ENCODE measurements at regions not wholly inside any gene's neighbourhood (a gene's known extent, or its start where the extent isn't known, plus 50 kb on each side); places are given as distances from the start of the nearest gene placed in this dataset.
"Not testable (repeated sequence)": the region's sequence is repeated elsewhere in the genome, so short reads cannot be mapped to it uniquely, and the experiment has no call there.

GRCh38 chr16:72471317-72471924 lies 299.5 kb upstream of the PMFBP1 start:
- TF ChIP-seq JUND (IDR thresholded peaks at IDR 0.05; ENCODE audit: low read depth): no peak
- DNase-seq (ENCODE audit: low read depth in 1 of 2, low spot score in 1 of 2): no peak
- in situ Hi-C loops (cut with HindIII; ENCODE audit: low pct_unique_long_range_greater_than_20kb, low sequenced_read_pairs): no loop called here

DNA sequence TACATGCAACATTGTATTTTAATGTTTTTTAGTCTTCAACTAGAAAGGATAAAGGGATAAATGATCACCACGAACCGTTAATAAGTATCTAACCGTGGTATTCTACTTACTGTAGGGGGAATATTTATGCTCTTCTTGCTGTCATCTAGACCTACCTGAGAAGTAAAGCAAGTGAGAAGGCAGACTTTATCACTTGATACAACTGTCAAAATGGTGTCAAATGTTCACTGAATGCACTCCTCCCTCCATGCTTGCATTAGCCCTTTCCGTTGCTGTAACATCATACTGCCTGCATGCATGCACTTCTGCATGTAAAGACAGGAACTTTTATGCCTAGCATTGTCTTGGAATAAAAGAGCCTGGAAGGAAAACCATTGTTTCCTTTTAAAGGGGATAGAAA lies 298.6 kb upstream of the PMFBP1 start:
- no peak for TF ChIP-seq JUND (IDR thresholded peaks at IDR 0.05; ENCODE audit: low read depth)
- no peak for DNase-seq (ENCODE audit: low read depth in 1 of 2, low spot score in 1 of 2)
- in situ Hi-C loops (cut with HindIII; ENCODE audit: low pct_unique_long_range_greater_than_20kb, low sequenced_read_pairs): no loop called here

- in situ Hi-C loops (cut with HindIII; ENCODE audit: low pct_unique_long_range_greater_than_20kb, low sequenced_read_pairs): no loop called here
- no peak for TF ChIP-seq JUND (IDR thresholded peaks at IDR 0.05; ENCODE audit: low read depth)
- DNase-seq (ENCODE audit: low read depth in 1 of 2, low spot score in 1 of 2): no peak
Measured at GRCh38 chr16:72469932-72470331, 298.0 kb upstream of the PMFBP1 start.

DNA sequence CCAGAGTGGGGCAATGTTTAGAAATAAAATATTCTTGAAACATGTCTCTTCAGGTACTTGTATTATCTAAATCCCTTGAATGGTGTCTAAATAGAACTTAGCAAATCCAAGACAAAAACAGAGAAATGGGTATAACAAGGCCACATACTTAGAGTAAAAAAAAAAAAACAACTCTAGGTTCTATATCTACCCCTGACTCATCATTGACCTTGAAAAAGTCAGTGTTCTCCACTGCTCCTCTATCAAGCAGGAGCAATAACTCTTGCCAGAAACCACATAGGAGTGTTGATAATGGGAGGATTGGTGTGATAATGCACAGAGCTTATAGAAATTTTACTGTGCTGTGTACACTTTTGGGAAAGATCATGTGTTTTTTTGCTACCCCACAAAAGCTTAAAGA lies 296.6 kb upstream of the PMFBP1 start:
- in situ Hi-C loops (cut with HindIII; ENCODE audit: low pct_unique_long_range_greater_than_20kb, low sequenced_read_pairs): no loop called here
- TF ChIP-seq JUND (IDR thresholded peaks at IDR 0.05; ENCODE audit: low read depth): no peak
- no peak for DNase-seq (ENCODE audit: low read depth in 1 of 2, low spot score in 1 of 2)

DNA sequence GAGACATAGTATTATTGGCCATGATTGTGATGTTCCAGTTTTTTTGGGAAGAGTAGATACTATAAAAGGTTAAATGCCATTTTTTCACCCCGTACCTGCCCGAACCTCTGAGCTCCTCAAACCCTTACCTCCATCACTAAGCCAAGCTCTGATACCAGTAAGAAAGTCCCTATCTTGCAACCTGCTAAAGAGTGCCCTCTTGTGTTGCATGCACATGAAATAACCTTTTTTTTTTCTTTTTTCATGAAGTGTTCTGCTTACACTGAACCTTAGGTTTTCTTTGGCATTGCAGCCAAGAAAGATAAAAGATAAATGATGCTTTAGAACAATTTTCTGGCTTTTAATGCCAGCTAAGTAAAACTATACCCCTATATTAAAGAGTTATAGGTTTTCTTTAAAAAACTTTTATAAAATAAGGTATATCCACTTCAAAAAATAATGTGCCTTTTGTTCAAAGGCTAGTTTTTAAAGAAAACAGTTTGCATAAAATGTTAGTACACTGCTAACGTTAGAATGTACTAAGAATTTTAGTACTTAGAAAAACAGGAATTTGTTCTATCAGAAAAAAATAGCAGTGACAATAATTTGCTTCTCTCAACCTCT lies 295.3 kb upstream of the PMFBP1 start:
- in situ Hi-C loops (cut with HindIII; ENCODE audit: low pct_unique_long_range_greater_than_20kb, low sequenced_read_pairs): no loop called here
- DNase-seq (ENCODE audit: low read depth in 1 of 2, low spot score in 1 of 2): peak; percentile 4 to 58
- TF ChIP-seq JUND (IDR thresholded peaks at IDR 0.05; ENCODE audit: low read depth): no peak

GRCh38 chr16:72464597-72465368 lies 292.8 kb upstream of the PMFBP1 start:
- TF ChIP-seq JUND (IDR thresholded peaks at IDR 0.05; ENCODE audit: low read depth): no peak
- in situ Hi-C loops (cut with HindIII; ENCODE audit: low pct_unique_long_range_greater_than_20kb, low sequenced_read_pairs): no loop called here
- no peak for DNase-seq (ENCODE audit: low read depth in 1 of 2, low spot score in 1 of 2)

DNA sequence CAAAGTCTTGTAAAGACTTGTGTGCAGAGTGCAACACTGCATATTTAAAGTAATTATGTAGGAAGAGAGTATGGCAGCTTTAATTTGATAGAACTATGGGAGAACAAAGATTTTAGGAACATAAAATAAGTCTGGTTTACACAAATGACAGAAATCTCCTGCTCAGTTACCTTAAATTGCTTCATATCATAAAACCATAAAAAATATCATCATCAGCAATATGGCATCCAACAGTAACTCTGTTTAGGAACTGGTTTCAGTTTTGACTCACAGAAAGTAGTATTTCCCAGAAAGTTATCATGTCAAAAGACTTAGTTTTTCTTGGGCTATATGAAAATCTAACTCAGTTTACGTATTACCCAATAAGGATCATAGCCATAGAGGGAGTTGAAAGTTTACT lies 292.1 kb upstream of the PMFBP1 start:
- DNase-seq (ENCODE audit: low read depth in 1 of 2, low spot score in 1 of 2): no peak
- in situ Hi-C loops (cut with HindIII; ENCODE audit: low pct_unique_long_range_greater_than_20kb, low sequenced_read_pairs): no loop called here
- TF ChIP-seq JUND (IDR thresholded peaks at IDR 0.05; ENCODE audit: low read depth): no peak

GRCh38 chr16:72458035-72458434 lies 286.1 kb upstream of the PMFBP1 start:
- no peak for TF ChIP-seq JUND (IDR thresholded peaks at IDR 0.05; ENCODE audit: low read depth)
- in situ Hi-C loops (cut with HindIII; ENCODE audit: low pct_unique_long_range_greater_than_20kb, low sequenced_read_pairs): no loop called here
- peak in 1 of 2 experiments; percentile 43 for DNase-seq (ENCODE audit: low read depth in 1 of 2, low spot score in 1 of 2)

- TF ChIP-seq JUND (IDR thresholded peaks at IDR 0.05; ENCODE audit: low read depth): no peak
- in situ Hi-C loops (cut with HindIII; ENCODE audit: low pct_unique_long_range_greater_than_20kb, low sequenced_read_pairs): no loop called here
- DNase-seq (ENCODE audit: low read depth in 1 of 2, low spot score in 1 of 2): no peak
Measured at GRCh38 chr16:72457243-72457940, 285.4 kb upstream of the PMFBP1 start.

- no peak for TF ChIP-seq JUND (IDR thresholded peaks at IDR 0.05; ENCODE audit: low read depth)
- in situ Hi-C loops (cut with HindIII; ENCODE audit: low pct_unique_long_range_greater_than_20kb, low sequenced_read_pairs): no loop called here
- DNase-seq (ENCODE audit: low read depth in 1 of 2, low spot score in 1 of 2): peak in 1 of 2 experiments; percentile 36
Measured at GRCh38 chr16:72455743-72456659, 284.0 kb upstream of the PMFBP1 start.

- DNase-seq (ENCODE audit: low read depth in 1 of 2, low spot score in 1 of 2); in situ Hi-C loops (cut with HindIII; ENCODE audit: low pct_unique_long_range_greater_than_20kb, low sequenced_read_pairs): not testable (repeated sequence)
Measured at GRCh38 chr16:72453856-72454255, 281.9 kb upstream of the PMFBP1 start.

DNA sequence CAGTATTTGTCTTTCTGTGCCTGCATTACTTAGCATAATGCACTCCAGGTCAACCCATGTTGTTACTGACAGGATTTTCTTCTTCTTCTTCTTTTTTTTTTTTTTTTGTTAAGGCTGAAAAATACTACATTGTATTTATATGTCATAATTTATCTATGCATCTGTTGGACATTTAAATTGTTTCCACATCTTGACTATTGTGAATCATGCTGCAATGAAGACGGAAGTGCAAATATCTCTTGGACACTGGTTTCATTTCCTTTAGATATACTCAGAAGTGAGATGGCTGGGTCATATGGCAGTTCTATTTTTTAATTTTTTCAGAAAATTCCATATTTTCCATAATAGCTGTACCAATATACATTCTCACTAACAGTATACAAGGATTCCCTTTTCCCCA lies 272.7 kb upstream of the PMFBP1 start:
- DNase-seq (ENCODE audit: low read depth in 1 of 2, low spot score in 1 of 2): no peak
- no peak for TF ChIP-seq JUND (IDR thresholded peaks at IDR 0.05; ENCODE audit: low read depth)
- in situ Hi-C loops (cut with HindIII; ENCODE audit: low pct_unique_long_range_greater_than_20kb, low sequenced_read_pairs): no loop called here

Data from T47D (cell line).